Erythroblast (primary cell): ENCODE measurements at regions not wholly inside any gene's neighbourhood (a gene's known extent, or its start where the extent isn't known, plus 50 kb on each side); places are given as distances from the start of the nearest gene placed in this dataset.
"Not testable (repeated sequence)": the region's sequence is repeated elsewhere in the genome, so short reads cannot be mapped to it uniquely, and the experiment has no call there.

Experiments used
- GATA1 ChIP-seq: IDR thresholded peaks from 2 replicates; pipeline ENCODE4 v1.6.1; 2011; ENCODE audit warnings: low read depth, mild to moderate bottlenecking, control low read depth, low read length, moderate library complexity
- POLR2A ChIP-seq: IDR thresholded peaks from 2 replicates; pipeline ENCODE4 v1.6.1; 2011; ENCODE audit warnings: mild to moderate bottlenecking, low read length

DNA sequence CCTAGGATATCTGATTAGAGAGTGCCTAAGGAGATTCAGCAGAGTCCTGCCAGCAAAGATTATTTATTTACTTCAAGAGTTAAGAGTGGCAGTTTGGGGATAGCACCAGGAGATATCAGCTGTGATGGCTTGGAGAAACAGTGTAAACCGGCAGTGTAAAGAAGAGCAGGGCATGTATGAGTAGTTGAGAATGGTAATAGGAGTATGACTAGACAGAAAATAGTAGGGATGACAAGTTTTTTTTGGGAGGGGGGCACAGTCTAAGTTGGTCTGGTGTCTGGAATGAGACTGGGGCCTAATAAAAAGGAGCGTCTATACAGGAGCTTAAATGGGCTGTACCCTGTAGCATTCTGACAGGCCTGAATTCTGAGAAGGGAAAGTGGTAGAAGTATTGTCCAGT is 181.8 kb upstream of the TRPC7 start:
- not testable (repeated sequence) for TF ChIP-seq POLR2A, GATA1
